ENCODE measurements at regions not wholly inside any gene's neighbourhood (a gene's known extent, or its start where the extent isn't known, plus 50 kb on each side); places are given as distances from the start of the nearest gene placed in this dataset.
A peak's percentile ranks its signal among the peaks of the same experiment; 100 is the strongest.

DNA sequence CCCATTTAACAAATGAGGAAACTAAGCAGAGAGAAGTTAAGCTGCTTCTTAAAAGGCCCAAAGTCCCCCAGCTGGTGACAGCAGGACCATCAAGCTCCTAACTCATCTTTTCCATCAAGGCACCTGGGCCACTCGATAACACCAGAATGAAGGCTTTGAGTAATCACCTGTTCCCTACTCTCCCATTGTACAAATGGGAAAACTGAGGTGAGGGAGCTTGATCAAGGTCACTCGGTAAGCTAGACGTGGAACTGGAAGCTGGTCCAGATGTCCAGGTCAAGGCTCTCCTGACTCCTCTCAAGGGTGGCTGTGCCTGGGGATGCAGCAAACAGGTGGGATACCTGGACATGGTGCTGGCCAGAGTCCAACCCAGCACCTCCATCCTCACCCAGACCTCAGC is 90.6 kb upstream of the SHB start:
- no peaks in the 10 kb centered on the region for H3K36me3 ChIP-seq (replicated peaks in 1 of 2; ENCODE audit: control insufficient read depth in 1 of 2, insufficient read depth in 2 of 2, low read length in 2 of 2)
- no peak for ATAC-seq
- H3K9me3 ChIP-seq (ENCODE audit: low read length) = no peaks in the 10 kb centered on the region
- H3K4me3 ChIP-seq (replicated peaks in 1 of 3; ENCODE audit: insufficient read depth in 1 of 3, low read depth in 2 of 3, low read length in 3 of 3) = no peak overlapping the region
- CTCF ChIA-PET (ENCODE audit: low intra/inter-chr PET ratio, low total read pairs) = no interaction called here
- TF ChIP-seq SALL2 (CRISPR knock-in tag; IDR thresholded peaks at IDR 0.05) (no peak), ZNF629 (CRISPR knock-in tag; conservative IDR thresholded peaks at IDR 0.05) (peak; percentile 61)
- H3K4me1 ChIP-seq (ENCODE audit: insufficient read depth, low read length) = no peaks in the 10 kb centered on the region
- no peak for FAIRE-seq
- intact Hi-C loops (cut with micrococcal nuclease; ENCODE audit: unreplicated experiment) (no loop called here), in situ Hi-C loops (cut with HindIII; ENCODE audit: extremely low pct_ligation_motif_present, low pct_unique_long_range_greater_than_20kb) (no loop called here)
- no TSS peak for BruUV-seq (replicated peaks)
- DNase-seq (ENCODE audit: low spot score) = no peak
- POLR2A ChIA-PET = no interaction called here
- H3K79me2 ChIP-seq (ENCODE audit: insufficient read depth, low read length) = no peaks in the 10 kb centered on the region
- H3K9ac ChIP-seq (ENCODE audit: insufficient read depth, low read depth, low read length) = no peak overlapping the region
- WGBS (ENCODE audit: low lambda C conversion rate) = 56% methylated on average over 3 of the region's 3 CpGs
- no peak overlapping the region for H3K4me2 ChIP-seq (ENCODE audit: low read depth, low read length)
- H4K20me1 ChIP-seq (ENCODE audit: insufficient read depth, low read length) = no peaks in the 10 kb centered on the region
- no peak overlapping the region for H3K27ac ChIP-seq (ENCODE audit: extremely low read length, insufficient read depth, low read length)
- no peak overlapping the region for H2AFZ ChIP-seq (ENCODE audit: low read length)
- H3K27me3 ChIP-seq (ENCODE audit: control insufficient read depth in 1 of 2, insufficient read depth in 2 of 2, low read length in 2 of 2) = peaks cover 0 to 11% of the 10 kb centered on the region in 2 experiments; a peak in 2 of 5 replicates

DNA sequence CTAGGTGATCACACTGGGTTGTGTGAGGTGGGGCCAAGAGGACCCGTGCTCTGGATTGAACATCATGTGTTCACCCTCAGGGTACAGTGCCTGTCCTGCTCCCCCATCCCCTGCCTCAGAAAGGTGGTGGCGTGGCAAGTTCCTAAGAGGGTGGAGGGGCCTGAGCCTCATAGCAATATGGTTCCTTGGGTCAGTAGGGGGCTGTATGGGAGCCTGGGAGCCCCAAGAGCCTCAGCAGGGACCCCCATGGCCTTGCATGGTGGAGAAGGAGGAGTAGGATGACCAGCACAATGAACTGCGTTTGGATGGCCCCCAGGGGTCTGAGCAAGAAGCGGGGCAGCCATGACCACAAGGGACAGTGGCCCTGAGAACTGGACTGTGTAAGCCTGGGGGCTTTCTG is 89.6 kb upstream of the SHB start:
- H3K4me1 ChIP-seq (ENCODE audit: insufficient read depth, low read length) = peaks cover 4% of the 10 kb centered on the region; the same call in 1 of the 2 replicates
- ChIA-PET POLR2A (no interaction called here), CTCF (ENCODE audit: low intra/inter-chr PET ratio, low total read pairs) (no interaction called here)
- H3K9me3 ChIP-seq (ENCODE audit: low read length) = no peaks in the 10 kb centered on the region
- no peak overlapping the region for H2AFZ ChIP-seq (ENCODE audit: low read length)
- H3K27ac ChIP-seq (ENCODE audit: extremely low read length, insufficient read depth, low read length) = no peak overlapping the region
- H3K4me3 ChIP-seq (replicated peaks in 1 of 3; ENCODE audit: insufficient read depth in 1 of 3, low read depth in 2 of 3, low read length in 3 of 3) = no peak overlapping the region
- no peak for DNase-seq (ENCODE audit: low spot score)
- intact Hi-C loops (cut with micrococcal nuclease; ENCODE audit: unreplicated experiment) = no loop called here
- H3K4me2 ChIP-seq (ENCODE audit: low read depth, low read length) = no peak overlapping the region
- H3K9ac ChIP-seq (ENCODE audit: insufficient read depth, low read depth, low read length) = no peak overlapping the region
- no peaks in the 10 kb centered on the region for H4K20me1 ChIP-seq (ENCODE audit: insufficient read depth, low read length)
- BruUV-seq (replicated peaks) = no TSS peak
- in situ Hi-C loops (cut with HindIII; ENCODE audit: extremely low pct_ligation_motif_present, low pct_unique_long_range_greater_than_20kb) = no loop called here
- H3K36me3 ChIP-seq (replicated peaks in 1 of 2; ENCODE audit: control insufficient read depth in 1 of 2, insufficient read depth in 2 of 2, low read length in 2 of 2) = no peaks in the 10 kb centered on the region
- no peak for TF ChIP-seq MYC (CRISPR knock-in tag; IDR thresholded peaks at IDR 0.05; ENCODE audit: borderline replicate concordance)
- no peak for TF ChIP-seq RAD21 (CRISPR knock-in tag; IDR thresholded peaks at IDR 0.05)
- TF ChIP-seq CENPX (CRISPR knock-in tag; IDR thresholded peaks at IDR 0.05) = no peak
- TF ChIP-seq, protein P1, sequence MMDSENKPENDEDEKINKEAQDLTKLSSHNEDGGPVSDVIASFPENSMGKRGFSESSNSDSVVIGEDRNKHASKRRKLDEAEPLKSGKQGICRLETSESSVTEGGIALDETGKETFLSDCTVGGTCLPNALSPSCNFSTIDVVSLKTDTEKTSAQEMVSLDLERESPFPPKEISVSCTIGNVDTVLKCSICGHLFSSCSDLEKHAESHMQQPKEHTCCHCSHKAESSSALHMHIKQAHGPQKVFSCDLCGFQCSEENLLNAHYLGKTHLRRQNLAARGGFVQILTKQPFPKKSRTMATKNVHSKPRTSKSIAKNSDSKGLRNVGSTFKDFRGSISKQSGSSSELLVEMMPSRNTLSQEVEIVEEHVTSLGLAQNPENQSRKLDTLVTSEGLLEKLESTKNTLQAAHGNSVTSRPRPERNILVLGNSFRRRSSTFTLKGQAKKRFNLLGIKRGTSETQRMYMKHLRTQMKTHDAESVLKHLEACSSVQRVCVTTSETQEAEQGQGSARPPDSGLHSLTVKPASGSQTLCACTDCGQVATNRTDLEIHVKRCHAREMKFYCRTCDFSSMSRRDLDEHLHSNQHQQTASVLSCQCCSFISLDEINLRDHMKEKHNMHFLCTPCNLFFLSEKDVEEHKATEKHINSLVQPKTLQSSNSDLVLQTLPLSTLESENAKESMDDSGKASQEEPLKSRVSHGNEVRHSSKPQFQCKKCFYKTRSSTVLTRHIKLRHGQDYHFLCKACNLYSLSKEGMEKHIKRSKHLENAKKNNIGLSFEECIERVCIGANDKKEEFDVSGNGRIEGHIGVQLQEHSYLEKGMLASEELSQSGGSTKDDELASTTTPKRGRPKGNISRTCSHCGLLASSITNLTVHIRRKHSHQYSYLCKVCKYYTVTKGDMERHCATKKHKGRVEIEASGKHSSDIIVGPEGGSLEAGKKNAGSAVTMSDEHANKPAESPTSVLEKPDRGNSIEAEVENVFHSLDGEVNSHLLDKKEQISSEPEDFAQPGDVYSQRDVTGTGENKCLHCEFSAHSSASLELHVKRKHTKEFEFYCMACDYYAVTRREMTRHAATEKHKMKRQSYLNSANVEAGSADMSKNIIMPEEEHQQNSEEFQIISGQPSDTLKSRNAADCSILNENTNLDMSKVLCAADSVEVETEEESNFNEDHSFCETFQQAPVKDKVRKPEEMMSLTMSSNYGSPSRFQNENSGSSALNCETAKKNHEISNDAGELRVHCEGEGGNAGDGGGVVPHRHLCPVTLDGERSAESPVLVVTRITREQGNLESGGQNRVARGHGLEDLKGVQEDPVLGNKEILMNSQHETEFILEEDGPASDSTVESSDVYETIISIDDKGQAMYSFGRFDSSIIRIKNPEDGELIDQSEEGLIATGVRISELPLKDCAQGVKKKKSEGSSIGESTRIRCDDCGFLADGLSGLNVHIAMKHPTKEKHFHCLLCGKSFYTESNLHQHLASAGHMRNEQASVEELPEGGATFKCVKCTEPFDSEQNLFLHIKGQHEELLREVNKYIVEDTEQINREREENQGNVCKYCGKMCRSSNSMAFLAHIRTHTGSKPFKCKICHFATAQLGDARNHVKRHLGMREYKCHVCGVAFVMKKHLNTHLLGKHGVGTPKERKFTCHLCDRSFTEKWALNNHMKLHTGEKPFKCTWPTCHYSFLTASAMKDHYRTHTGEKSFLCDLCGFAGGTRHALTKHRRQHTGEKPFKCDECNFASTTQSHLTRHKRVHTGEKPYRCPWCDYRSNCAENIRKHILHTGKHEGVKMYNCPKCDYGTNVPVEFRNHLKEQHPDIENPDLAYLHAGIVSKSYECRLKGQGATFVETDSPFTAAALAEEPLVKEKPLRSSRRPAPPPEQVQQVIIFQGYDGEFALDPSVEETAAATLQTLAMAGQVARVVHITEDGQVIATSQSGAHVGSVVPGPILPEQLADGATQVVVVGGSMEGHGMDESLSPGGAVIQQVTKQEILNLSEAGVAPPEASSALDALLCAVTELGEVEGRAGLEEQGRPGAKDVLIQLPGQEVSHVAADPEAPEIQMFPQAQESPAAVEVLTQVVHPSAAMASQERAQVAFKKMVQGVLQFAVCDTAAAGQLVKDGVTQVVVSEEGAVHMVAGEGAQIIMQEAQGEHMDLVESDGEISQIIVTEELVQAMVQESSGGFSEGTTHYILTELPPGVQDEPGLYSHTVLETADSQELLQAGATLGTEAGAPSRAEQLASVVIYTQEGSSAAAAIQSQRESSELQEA (CRISPR knock-in tag; IDR thresholded peaks at IDR 0.05; ENCODE audit: not compliant biosample characterization) = no peak
- no peak for TF ChIP-seq IRX3 (CRISPR knock-in tag; IDR thresholded peaks at IDR 0.05; ENCODE audit: borderline replicate concordance, low read depth)
- no peak for TF ChIP-seq SMAD1 (CRISPR knock-in tag; IDR thresholded peaks at IDR 0.05; ENCODE audit: borderline replicate concordance, low read depth)
- no peak for TF ChIP-seq CCAR2 (optimal IDR thresholded peaks at IDR 0.05; ENCODE audit: low read depth, low read length)
- TF ChIP-seq ZNF788 (CRISPR knock-in tag; IDR thresholded peaks at IDR 0.05; ENCODE audit: borderline replicate concordance) = no peak
- no peak for TF ChIP-seq KAT7 (CRISPR knock-in tag; IDR thresholded peaks at IDR 0.05; ENCODE audit: borderline replicate concordance)
- TF ChIP-seq, protein P2, sequence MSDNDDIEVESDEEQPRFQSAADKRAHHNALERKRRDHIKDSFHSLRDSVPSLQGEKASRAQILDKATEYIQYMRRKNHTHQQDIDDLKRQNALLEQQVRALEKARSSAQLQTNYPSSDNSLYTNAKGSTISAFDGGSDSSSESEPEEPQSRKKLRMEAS (IDR thresholded peaks at IDR 0.05) = no peak
- 0% methylated on average over 1 of the region's 4 CpGs for WGBS (ENCODE audit: low lambda C conversion rate)
- ATAC-seq = no peak
- H3K27me3 ChIP-seq (ENCODE audit: control insufficient read depth in 1 of 2, insufficient read depth in 2 of 2, low read length in 2 of 2) = peaks cover 0 to 8% of the 10 kb centered on the region in 2 experiments; a peak in 2 of 5 replicates
- H3K79me2 ChIP-seq (ENCODE audit: insufficient read depth, low read length) = no peaks in the 10 kb centered on the region
- no peak for FAIRE-seq
